Esophagus muscularis mucosa (tissue), 4 donors: ENCODE measurements at regions not wholly inside any gene's neighbourhood (a gene's known extent, or its start where the extent isn't known, plus 50 kb on each side); places are given as distances from the start of the nearest gene placed in this dataset.

ENCODE experiments used
- DNase-seq: peaks from one replicate; pipeline ENCODE4 v3.0.0-alpha.2; 2017; ENCODE audit errors: extremely low spot score
- H3K27ac ChIP-seq, 4 donors: fragments of 200-600 bp; sonication (generic); replicated peaks in 1 of 4; 1 replicate in 3 of 4; 2 replicates in 1 of 4; pipeline ENCODE4 v1.5.1; 2016 to 2019; ENCODE audit warnings: mild to moderate bottlenecking in 1 of 4
- H3K27me3 ChIP-seq, 4 donors: fragments of 200-600 bp; sonication (generic); one replicate each; pipeline versions ENCODE4 v1.5.1 to v1.6.0; 2016 to 2019
- H3K36me3 ChIP-seq, 4 donors: fragments of 200-600 bp; sonication (generic); one replicate each; pipeline ENCODE4 v1.5.1; 2016 to 2019
- H3K4me1 ChIP-seq, 4 donors: fragments of 200-600 bp; sonication (generic); one replicate each; pipeline ENCODE4 v1.5.1; 2016 to 2019
- H3K4me3 ChIP-seq, 4 donors: fragments of 200-600 bp; sonication (generic); 1 replicate in 2 of 4; 2 replicates in 2 of 4; pipeline ENCODE4 v1.5.1; 2016 to 2019; ENCODE audit warnings: mild to moderate bottlenecking in 4 of 4, moderate library complexity in 1 of 4
- H3K9me3 ChIP-seq, 4 donors: fragments of 200-600 bp; sonication (generic); 1 replicate in 3 of 4; 2 replicates in 1 of 4; pipeline ENCODE4 v1.5.1; 2016 to 2019
- CTCF ChIP-seq, 3 experiments: fragments of 200-600 bp in 2 of 3; fragments of 450-650 bp in 1 of 3; sonication (generic) in 2 of 3; IDR thresholded peaks; one replicate each; pipeline ENCODE4 v1.5.1; 2017 to 2019; ENCODE audit warnings: antibody characterized with exemption in 3 of 3, mild to moderate bottlenecking in 2 of 3, moderate library complexity in 1 of 3
- EP300 ChIP-seq: sonication (generic); formaldehyde crosslinking; IDR thresholded peaks from one replicate; pipeline ENCODE4 v1.6.1; 2017; ENCODE audit warnings: antibody characterized with exemption
- POLR2A ChIP-seq: fragments of 450-650 bp; IDR thresholded peaks from one replicate; pipeline ENCODE4 v1.6.1; 2017; ENCODE audit warnings: antibody characterized with exemption, moderate library complexity, mild to moderate bottlenecking, low read depth
- POLR2AphosphoS5 ChIP-seq, 2 donors: sonication (generic); formaldehyde crosslinking; IDR thresholded peaks; one replicate each; pipeline ENCODE4 v1.6.1; 2017; ENCODE audit warnings: antibody characterized with exemption in 2 of 2
- WGBS: methylation state at CpG from one replicate; pipeline ENCODE4 v1.1.5; 2018; 5-methylcytosine and 5-hydroxymethylcytosine counted together
- intact Hi-C: fragments of 100-400 bp; cut with DNase I; formaldehyde crosslinking; loops from one replicate; pipeline ENCODE4 v1.15.1; 2023

DNA sequence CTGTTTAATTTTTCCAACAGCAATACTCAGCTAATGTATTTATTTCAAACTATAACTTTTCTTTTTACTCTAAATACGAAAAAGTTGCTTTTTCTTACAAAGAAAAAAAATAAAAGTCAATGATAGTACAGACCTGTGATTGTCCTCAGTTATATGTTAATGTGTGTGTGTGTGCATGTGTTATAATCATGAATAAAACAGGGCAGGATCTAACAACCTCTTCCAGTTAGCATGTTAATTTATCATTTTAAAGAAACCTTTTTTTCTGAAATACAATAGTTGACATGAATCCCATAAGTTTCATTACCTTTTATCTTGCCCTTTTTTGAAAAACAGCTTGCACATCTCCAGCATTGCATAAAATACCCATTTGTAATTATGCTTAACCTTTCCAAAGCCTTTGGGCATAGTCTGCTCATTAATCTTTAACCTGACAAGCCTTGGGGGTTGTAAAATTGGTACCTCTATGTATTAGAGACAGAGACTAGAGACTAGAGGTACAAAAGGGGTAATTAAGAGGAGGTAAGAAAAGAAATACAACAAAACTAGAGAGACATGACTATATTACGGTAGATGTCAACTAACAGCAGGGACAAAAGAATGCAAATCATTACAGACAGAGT lies 828.1 kb downstream of the OLFM4 start:
- H3K27me3 ChIP-seq: no peaks in the 10 kb centered on the region
- H3K4me1 ChIP-seq: no peaks in the 10 kb centered on the region
- intact Hi-C loops: no loop called here
- WGBS: 66% methylated on average over 2 of the region's 2 CpGs
- H3K9me3 ChIP-seq: no peaks in the 10 kb centered on the region
- no peak for DNase-seq
- no peak overlapping the region for H3K27ac ChIP-seq
- TF ChIP-seq EP300 (no peak), POLR2A (no peak)
- H3K36me3 ChIP-seq: no peaks in the 10 kb centered on the region
- H3K4me3 ChIP-seq: no peak overlapping the region

GRCh38 chr13:53863520-53863919 lies 834.9 kb downstream of the OLFM4 start:
- Histone ChIP-seq H3K4me1 (no peaks in the 10 kb centered on the region), H3K4me3 (no peak overlapping the region), H3K27me3 (no peaks in the 10 kb centered on the region), H3K27ac (no peak overlapping the region), H3K9me3 (no peaks in the 10 kb centered on the region), H3K36me3 (no peaks in the 10 kb centered on the region)
- TF ChIP-seq EP300 (no peak), POLR2AphosphoS5 (IDR thresholded peaks at IDR 0.05) (no peak), CTCF (IDR thresholded peaks at IDR 0.05) (no peak), POLR2A (no peak)
- 95% methylated on average over 1 of the region's 1 CpG for WGBS
- no peak for DNase-seq
- intact Hi-C loops: no loop called here

GRCh38 chr13:53873558-53873957 lies 844.9 kb downstream of the OLFM4 start:
- TF ChIP-seq EP300 (no peak), POLR2AphosphoS5 (IDR thresholded peaks at IDR 0.05) (no peak), POLR2A (no peak)
- Histone ChIP-seq H3K4me3 (no peak overlapping the region), H3K36me3 (no peaks in the 10 kb centered on the region), H3K27ac (no peak overlapping the region), H3K4me1 (peaks cover 0 to 6% (median 0%) of the 10 kb centered on the region in 4 donors), H3K27me3 (no peaks in the 10 kb centered on the region), H3K9me3 (no peaks in the 10 kb centered on the region)
- intact Hi-C loops: no loop called here
- 92% methylated on average over 14 of the region's 15 CpGs for WGBS
- no peak for DNase-seq

DNA sequence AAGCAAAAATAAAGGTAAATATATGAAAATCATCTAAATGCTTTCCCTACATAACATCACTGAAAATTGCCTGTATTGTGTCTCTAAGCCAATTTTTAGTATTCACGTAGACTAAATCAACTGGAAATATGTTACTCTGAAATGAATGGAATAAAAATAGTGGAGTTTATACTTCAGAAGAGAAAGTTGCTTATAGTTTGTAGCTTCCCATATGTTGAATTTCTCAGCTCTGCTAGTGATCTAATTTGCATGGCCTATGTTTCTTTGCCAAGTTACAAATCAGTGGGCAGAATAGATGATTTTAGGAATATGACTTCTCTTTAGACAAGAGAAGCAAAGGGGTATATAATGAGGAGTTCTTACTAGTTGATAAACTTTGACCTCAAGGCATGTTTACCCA lies 850.2 kb downstream of the OLFM4 start:
- intact Hi-C loops: no loop called here
- no peaks in the 10 kb centered on the region for H3K36me3 ChIP-seq
- no peak for DNase-seq
- no peak for TF ChIP-seq EP300
- no peak for TF ChIP-seq CTCF (IDR thresholded peaks at IDR 0.05)
- TF ChIP-seq POLR2AphosphoS5 (IDR thresholded peaks at IDR 0.05): no peak
- TF ChIP-seq POLR2A: no peak
- H3K27ac ChIP-seq: no peak overlapping the region
- WGBS: 54% methylated on average over 1 of the region's 1 CpG
- H3K4me3 ChIP-seq: no peak overlapping the region
- H3K9me3 ChIP-seq: no peaks in the 10 kb centered on the region
- no peaks in the 10 kb centered on the region for H3K4me1 ChIP-seq
- H3K27me3 ChIP-seq: no peaks in the 10 kb centered on the region

- no peak overlapping the region for H3K4me3 ChIP-seq
- no peaks in the 10 kb centered on the region for H3K4me1 ChIP-seq
- WGBS: 57% methylated on average over 1 of the region's 1 CpG
- H3K9me3 ChIP-seq: no peaks in the 10 kb centered on the region
- H3K27me3 ChIP-seq: no peaks in the 10 kb centered on the region
- no peak overlapping the region for H3K27ac ChIP-seq
- no peaks in the 10 kb centered on the region for H3K36me3 ChIP-seq
- no peak for TF ChIP-seq POLR2A
- TF ChIP-seq POLR2AphosphoS5 (IDR thresholded peaks at IDR 0.05): no peak
- TF ChIP-seq EP300: no peak
- TF ChIP-seq CTCF (IDR thresholded peaks at IDR 0.05): no peak
- DNase-seq: no peak
- intact Hi-C loops: no loop called here
These were observed 857.4 kb downstream of the OLFM4 start for GRCh38 chr13:53885997-53886396.

DNA sequence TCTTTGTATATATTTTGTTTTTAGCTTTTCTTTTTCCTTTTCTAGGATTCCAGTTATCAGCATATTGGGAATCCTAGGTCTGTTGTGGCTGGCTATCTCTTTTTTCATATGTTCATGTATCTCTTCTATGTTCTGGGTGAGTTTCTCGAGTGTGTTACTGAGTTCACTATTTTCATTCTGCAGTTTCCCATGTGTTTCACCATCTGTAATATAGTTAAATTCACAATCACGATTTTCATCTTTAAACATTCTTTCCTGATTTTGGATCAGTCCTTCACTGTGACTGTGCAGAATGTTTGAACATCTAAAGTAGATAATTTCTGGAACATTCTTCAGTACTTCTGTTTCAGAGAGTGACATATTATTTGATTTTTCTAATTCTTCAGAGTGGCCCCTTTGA lies 862.1 kb downstream of the OLFM4 start:
- no peaks in the 10 kb centered on the region for H3K36me3 ChIP-seq
- no peak overlapping the region for H3K27ac ChIP-seq
- intact Hi-C loops: no loop called here
- no peak for TF ChIP-seq CTCF (IDR thresholded peaks at IDR 0.05)
- TF ChIP-seq POLR2A: no peak
- TF ChIP-seq POLR2AphosphoS5 (IDR thresholded peaks at IDR 0.05): no peak
- TF ChIP-seq EP300: no peak
- 87% methylated on average over 2 of the region's 2 CpGs for WGBS
- H3K4me3 ChIP-seq: no peak overlapping the region
- H3K4me1 ChIP-seq: no peaks in the 10 kb centered on the region
- no peaks in the 10 kb centered on the region for H3K9me3 ChIP-seq
- no peaks in the 10 kb centered on the region for H3K27me3 ChIP-seq
- DNase-seq: no peak
